GM21360 (cell line): ENCODE measurements at regions not wholly inside any gene's neighbourhood (a gene's known extent, or its start where the extent isn't known, plus 50 kb on each side); places are given as distances from the start of the nearest gene placed in this dataset.
"Not testable (repeated sequence)": the region's sequence is repeated elsewhere in the genome, so short reads cannot be mapped to it uniquely, and the experiment has no call there.

ENCODE experiments used
- ATAC-seq: cut with Tn5 transposase; IDR thresholded peaks from one replicate; pipeline ENCODE4 v1.9.1; 2021; ENCODE audit warnings: mild to moderate bottlenecking, moderate library complexity; ENCODE audit not compliant: unreplicated experiment

- no peak for ATAC-seq
Observed at GRCh38 chr3:5464649-5465048, 277.1 kb downstream of the EDEM1 start.

GRCh38 chr3:5465183-5465582 lies 277.7 kb downstream of the EDEM1 start:
- no peak for ATAC-seq

- ATAC-seq = no peak
Observed at GRCh38 chr3:5466065-5466464, 278.6 kb downstream of the EDEM1 start.

- no peak for ATAC-seq
Observed at GRCh38 chr3:5466717-5467116, 279.2 kb downstream of the EDEM1 start.

GRCh38 chr3:5473471-5473870 lies 286.0 kb downstream of the EDEM1 start:
- no peak for ATAC-seq

- no peak for ATAC-seq
Observed at GRCh38 chr3:5476403-5476802, 288.9 kb downstream of the EDEM1 start.

- ATAC-seq = no peak
Observed at GRCh38 chr3:5479229-5479799, 291.8 kb downstream of the EDEM1 start.

GRCh38 chr3:5480190-5480589 lies 292.7 kb downstream of the EDEM1 start:
- no peak for ATAC-seq

- ATAC-seq = peak; percentile 78
Observed at GRCh38 chr3:5485427-5485826, 297.9 kb downstream of the EDEM1 start.

- no peak for ATAC-seq
Observed at GRCh38 chr3:5488771-5489170, 301.3 kb downstream of the EDEM1 start.

GRCh38 chr3:5489536-5489935 lies 302.0 kb downstream of the EDEM1 start:
- no peak for ATAC-seq

GRCh38 chr3:5494905-5495519 lies 307.5 kb downstream of the EDEM1 start:
- no peak for ATAC-seq

GRCh38 chr3:5497497-5497896 lies 310.0 kb downstream of the EDEM1 start:
- no peak for ATAC-seq

- peak; percentile 33 for ATAC-seq
Observed at GRCh38 chr3:5498981-5499380, 311.5 kb downstream of the EDEM1 start.

- ATAC-seq = peak; percentile 91
Observed at GRCh38 chr3:5499404-5499803, 311.9 kb downstream of the EDEM1 start.

GRCh38 chr3:5503136-5503535 lies 315.6 kb downstream of the EDEM1 start:
- no peak for ATAC-seq

- ATAC-seq = no peak
Observed at GRCh38 chr3:5504135-5504534, 316.6 kb downstream of the EDEM1 start.

GRCh38 chr3:5505163-5505562 lies 317.7 kb downstream of the EDEM1 start:
- ATAC-seq = no peak

- no peak for ATAC-seq
Observed at GRCh38 chr3:5505997-5506396, 318.5 kb downstream of the EDEM1 start.

- ATAC-seq = not testable (repeated sequence)
Observed at GRCh38 chr3:5508860-5509259, 321.4 kb downstream of the EDEM1 start.

- ATAC-seq = no peak
Observed at GRCh38 chr3:5510300-5510699, 322.8 kb downstream of the EDEM1 start.

- ATAC-seq = no peak
Observed at GRCh38 chr3:5517921-5518320, 330.4 kb downstream of the EDEM1 start.

- ATAC-seq = no peak
Observed at GRCh38 chr3:5520237-5520636, 332.7 kb downstream of the EDEM1 start.
